ENCODE measurements at regions not wholly inside any gene's neighbourhood (a gene's known extent, or its start where the extent isn't known, plus 50 kb on each side); places are given as distances from the start of the nearest gene placed in this dataset.

DNA sequence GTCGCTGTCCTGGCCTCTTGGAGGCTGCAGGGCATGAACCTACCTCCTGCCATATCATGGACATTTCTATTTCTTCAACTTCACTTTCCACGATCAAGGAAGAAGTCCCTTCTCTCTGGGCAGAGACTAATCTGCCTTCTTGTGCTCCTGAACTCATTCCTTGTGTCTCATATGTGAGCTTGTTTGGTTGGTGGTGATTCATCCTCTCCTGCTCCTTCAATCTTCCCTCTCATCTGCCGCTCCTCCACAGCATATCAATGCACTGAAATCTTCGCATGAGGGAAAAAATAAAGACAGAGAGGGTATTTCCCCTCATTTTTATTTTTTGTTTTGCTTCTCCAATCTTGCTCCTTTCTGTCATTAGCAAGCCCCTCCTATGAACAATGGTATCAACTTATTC is 571.7 kb upstream of the GOT2 start:
- TF ChIP-seq POLR2A (IDR thresholded peaks at IDR 0.05): no peak
- TF ChIP-seq, protein P1, sequence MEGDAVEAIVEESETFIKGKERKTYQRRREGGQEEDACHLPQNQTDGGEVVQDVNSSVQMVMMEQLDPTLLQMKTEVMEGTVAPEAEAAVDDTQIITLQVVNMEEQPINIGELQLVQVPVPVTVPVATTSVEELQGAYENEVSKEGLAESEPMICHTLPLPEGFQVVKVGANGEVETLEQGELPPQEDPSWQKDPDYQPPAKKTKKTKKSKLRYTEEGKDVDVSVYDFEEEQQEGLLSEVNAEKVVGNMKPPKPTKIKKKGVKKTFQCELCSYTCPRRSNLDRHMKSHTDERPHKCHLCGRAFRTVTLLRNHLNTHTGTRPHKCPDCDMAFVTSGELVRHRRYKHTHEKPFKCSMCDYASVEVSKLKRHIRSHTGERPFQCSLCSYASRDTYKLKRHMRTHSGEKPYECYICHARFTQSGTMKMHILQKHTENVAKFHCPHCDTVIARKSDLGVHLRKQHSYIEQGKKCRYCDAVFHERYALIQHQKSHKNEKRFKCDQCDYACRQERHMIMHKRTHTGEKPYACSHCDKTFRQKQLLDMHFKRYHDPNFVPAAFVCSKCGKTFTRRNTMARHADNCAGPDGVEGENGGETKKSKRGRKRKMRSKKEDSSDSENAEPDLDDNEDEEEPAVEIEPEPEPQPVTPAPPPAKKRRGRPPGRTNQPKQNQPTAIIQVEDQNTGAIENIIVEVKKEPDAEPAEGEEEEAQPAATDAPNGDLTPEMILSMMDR (IDR thresholded peaks at IDR 0.05): no peak
- TF ChIP-seq EP300 (IDR thresholded peaks at IDR 0.05): no peak

All from stomach (tissue), 4 donors.